ENCODE measurements at regions not wholly inside any gene's neighbourhood (a gene's known extent, or its start where the extent isn't known, plus 50 kb on each side); places are given as distances from the start of the nearest gene placed in this dataset.

DNA sequence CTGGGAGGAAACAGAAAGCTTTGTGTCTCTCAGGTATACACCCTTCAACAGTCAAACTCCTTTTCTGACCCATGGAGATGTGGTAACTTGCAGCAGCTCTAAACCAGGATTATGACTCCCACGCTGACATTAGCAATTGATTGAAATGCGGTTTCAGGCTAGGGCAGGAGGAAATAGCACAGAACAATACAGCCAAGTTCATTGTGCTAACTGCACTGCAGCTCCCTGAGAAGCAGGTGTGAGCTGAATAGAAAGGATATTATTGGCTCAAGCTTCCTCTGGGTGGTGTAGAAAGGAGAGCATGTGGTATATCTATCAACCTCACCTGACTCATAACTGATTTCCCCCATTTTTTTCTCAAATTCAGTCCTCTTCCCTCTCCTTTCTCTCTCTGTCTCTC is 612.3 kb upstream of the BTBD3 start:
- POLR2A ChIA-PET: no interaction called here
- no TSS peak for BruUV-seq (replicated peaks)
- DNase-seq (ENCODE audit: low read depth, low spot score) (no peak), ATAC-seq (no peak)
- intact Hi-C loops (cut with micrococcal nuclease; ENCODE audit: unreplicated experiment) (no loop called here), in situ Hi-C loops (cut with HindIII; ENCODE audit: low pct_unique_long_range_greater_than_20kb, low sequenced_read_pairs) (no loop called here)
- no peak for TF ChIP-seq CTCF (IDR thresholded peaks at IDR 0.05)
- TF ChIP-seq TCF7L2 (IDR thresholded peaks at IDR 0.05; ENCODE audit: low read depth, low read length): no peak
- no peak for TF ChIP-seq POLR2AphosphoS5 (IDR thresholded peaks at IDR 0.05; ENCODE audit: low read depth, low read length)
- TF ChIP-seq, protein P1, sequence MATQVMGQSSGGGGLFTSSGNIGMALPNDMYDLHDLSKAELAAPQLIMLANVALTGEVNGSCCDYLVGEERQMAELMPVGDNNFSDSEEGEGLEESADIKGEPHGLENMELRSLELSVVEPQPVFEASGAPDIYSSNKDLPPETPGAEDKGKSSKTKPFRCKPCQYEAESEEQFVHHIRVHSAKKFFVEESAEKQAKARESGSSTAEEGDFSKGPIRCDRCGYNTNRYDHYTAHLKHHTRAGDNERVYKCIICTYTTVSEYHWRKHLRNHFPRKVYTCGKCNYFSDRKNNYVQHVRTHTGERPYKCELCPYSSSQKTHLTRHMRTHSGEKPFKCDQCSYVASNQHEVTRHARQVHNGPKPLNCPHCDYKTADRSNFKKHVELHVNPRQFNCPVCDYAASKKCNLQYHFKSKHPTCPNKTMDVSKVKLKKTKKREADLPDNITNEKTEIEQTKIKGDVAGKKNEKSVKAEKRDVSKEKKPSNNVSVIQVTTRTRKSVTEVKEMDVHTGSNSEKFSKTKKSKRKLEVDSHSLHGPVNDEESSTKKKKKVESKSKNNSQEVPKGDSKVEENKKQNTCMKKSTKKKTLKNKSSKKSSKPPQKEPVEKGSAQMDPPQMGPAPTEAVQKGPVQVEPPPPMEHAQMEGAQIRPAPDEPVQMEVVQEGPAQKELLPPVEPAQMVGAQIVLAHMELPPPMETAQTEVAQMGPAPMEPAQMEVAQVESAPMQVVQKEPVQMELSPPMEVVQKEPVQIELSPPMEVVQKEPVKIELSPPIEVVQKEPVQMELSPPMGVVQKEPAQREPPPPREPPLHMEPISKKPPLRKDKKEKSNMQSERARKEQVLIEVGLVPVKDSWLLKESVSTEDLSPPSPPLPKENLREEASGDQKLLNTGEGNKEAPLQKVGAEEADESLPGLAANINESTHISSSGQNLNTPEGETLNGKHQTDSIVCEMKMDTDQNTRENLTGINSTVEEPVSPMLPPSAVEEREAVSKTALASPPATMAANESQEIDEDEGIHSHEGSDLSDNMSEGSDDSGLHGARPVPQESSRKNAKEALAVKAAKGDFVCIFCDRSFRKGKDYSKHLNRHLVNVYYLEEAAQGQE (IDR thresholded peaks at IDR 0.05; ENCODE audit: insufficient read depth in 1 of 2, low read depth in 2 of 2, low read length in 1 of 2): no peak
- TF ChIP-seq SIN3A (IDR thresholded peaks at IDR 0.05; ENCODE audit: borderline replicate concordance, insufficient read depth, low read depth, low read length): no peak
- Histone ChIP-seq H3K36me3 (ENCODE audit: control insufficient read depth, insufficient read depth, low read length) (no peaks in the 10 kb centered on the region), H3K4me1 (ENCODE audit: control insufficient read depth, insufficient read depth, low read length) (no peaks in the 10 kb centered on the region; the same call in 1 of the 2 replicates), H3K27ac (ENCODE audit: low read length) (no peak overlapping the region), H3K4me3 (ENCODE audit: low read depth in 2 of 2, low read length in 2 of 2) (no peak overlapping the region), H3K9me3 (ENCODE audit: control insufficient read depth, insufficient read depth, low read depth, low read length) (no peaks in the 10 kb centered on the region), H3K27me3 (ENCODE audit: control insufficient read depth, insufficient read depth, low read length) (no peaks in the 10 kb centered on the region)
- CTCF ChIA-PET: no interaction called here

- Histone ChIP-seq H3K9me3 (ENCODE audit: control insufficient read depth, insufficient read depth, low read depth, low read length) (no peaks in the 10 kb centered on the region), H3K4me3 (ENCODE audit: low read depth in 2 of 2, low read length in 2 of 2) (no peak overlapping the region), H3K36me3 (ENCODE audit: control insufficient read depth, insufficient read depth, low read length) (no peaks in the 10 kb centered on the region), H3K27me3 (ENCODE audit: control insufficient read depth, insufficient read depth, low read length) (no peaks in the 10 kb centered on the region), H3K27ac (ENCODE audit: low read length) (no peak overlapping the region), H3K4me1 (ENCODE audit: control insufficient read depth, insufficient read depth, low read length) (no peaks in the 10 kb centered on the region)
- in situ Hi-C loops (cut with HindIII; ENCODE audit: low pct_unique_long_range_greater_than_20kb, low sequenced_read_pairs) (no loop called here), intact Hi-C loops (cut with micrococcal nuclease; ENCODE audit: unreplicated experiment) (no loop called here)
- ChIA-PET CTCF (no interaction called here), POLR2A (no interaction called here)
- DNase-seq (ENCODE audit: low read depth, low spot score) (no peak), ATAC-seq (no peak)
- TF ChIP-seq SIN3A (IDR thresholded peaks at IDR 0.05; ENCODE audit: borderline replicate concordance, insufficient read depth, low read depth, low read length) (no peak), CTCF (IDR thresholded peaks at IDR 0.05) (no peak), POLR2AphosphoS5 (IDR thresholded peaks at IDR 0.05; ENCODE audit: low read depth, low read length) (no peak), TCF7L2 (IDR thresholded peaks at IDR 0.05; ENCODE audit: low read depth, low read length) (no peak)
- TF ChIP-seq, protein P1 (IDR thresholded peaks at IDR 0.05; ENCODE audit: insufficient read depth in 1 of 2, low read depth in 2 of 2, low read length in 1 of 2): no peak
- BruUV-seq (replicated peaks): no TSS peak
These were observed 606.0 kb upstream of the BTBD3 start for GRCh38 chr20:11311659-11312224.

Data from Panc1 (cell line).